GM19468 (cell line): ENCODE measurements at regions not wholly inside any gene's neighbourhood (a gene's known extent, or its start where the extent isn't known, plus 50 kb on each side); places are given as distances from the start of the nearest gene placed in this dataset.

ENCODE experiments used
- ATAC-seq: cut with Tn5 transposase; IDR thresholded peaks from one replicate; pipeline ENCODE4 v1.9.1; 2021; ENCODE audit warnings: mild to moderate bottlenecking, moderate library complexity, moderate number of reproducible peaks; ENCODE audit not compliant: unreplicated experiment; ENCODE audit errors: extremely low read depth

DNA sequence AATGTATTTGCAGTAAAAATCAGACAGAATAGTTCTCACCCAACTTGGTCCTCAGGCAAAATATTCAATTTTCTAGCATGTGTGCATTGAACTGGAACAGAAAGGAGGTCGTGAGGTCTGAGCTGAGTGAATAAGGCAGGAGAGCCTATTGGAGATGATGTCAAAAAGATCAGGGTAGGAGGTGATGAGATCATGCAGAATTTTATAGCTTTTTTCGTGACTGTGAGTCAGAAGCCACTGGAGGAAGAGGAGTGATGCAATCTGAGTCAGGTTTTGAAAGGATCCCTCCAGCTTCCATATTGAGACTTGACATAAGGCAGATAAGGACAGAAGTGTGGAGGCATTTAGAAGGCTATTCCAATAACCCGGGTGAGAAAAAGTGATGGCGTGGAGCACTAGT, 299.5 kb upstream of the SOX11 start:
- ATAC-seq, result no peak

DNA sequence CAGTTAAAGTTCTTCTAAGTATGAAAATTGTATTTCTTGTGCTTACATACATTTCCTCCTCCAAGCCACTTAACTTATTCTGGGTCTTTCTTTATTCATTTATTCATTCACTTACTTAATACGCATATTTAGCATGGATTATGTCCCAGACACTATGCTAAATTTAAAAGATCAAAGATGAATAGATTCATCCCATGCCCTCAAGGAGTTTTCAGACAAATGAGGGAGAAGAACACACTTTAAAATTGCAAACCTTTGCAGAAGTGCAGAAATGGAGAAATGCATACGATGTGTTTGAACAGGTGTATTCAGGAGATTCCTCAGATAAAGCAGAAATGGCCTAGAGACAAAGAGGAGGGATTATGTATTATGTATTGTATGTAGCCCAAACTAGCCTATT, 298.7 kb upstream of the SOX11 start:
- no peak for ATAC-seq

DNA sequence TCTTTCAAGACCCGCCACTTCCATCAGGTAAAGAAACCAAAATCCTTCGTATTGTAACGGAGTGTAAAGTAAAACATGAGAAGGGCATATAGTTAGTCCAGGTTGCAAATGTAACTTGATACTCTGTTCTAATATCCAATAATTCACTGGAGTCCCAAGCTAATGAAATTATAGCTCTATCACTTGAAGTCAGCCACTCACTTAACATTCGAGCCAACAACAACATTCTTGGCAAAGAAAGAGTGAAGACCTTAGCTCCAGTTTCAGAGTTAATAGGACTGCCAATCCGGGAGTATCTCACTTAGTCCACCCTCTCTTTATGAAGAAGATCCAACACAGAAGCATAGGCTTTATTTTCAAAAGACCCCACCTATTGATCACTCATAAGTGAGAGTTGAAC, 298.0 kb upstream of the SOX11 start:
- no peak for ATAC-seq

DNA sequence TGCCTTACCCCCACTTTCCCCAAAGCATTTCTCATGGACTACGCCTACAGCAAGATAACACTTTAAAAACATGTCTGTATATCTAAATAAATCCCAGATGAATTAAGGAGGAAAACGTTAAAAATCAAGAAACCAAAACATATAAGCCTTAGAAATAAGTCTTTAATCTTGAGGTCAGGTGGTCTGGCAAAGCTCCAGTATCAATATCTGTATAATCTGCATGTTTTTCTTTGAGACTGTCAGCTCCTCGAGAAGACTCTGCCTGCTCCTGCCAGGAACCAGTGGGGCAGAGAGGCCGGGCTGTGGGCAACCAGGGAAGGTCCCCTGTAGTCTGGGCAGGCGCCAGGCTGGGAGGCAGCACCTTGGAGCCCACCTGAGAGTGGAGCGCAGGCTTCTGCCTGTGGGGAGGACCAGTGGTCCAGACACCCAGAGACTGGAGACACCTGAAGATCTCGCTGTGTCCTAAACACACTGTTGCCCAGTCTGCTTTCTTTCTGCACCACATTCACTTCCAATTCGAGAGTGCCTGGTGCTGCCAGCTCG, 291.0 kb upstream of the SOX11 start:
- no peak for ATAC-seq

DNA sequence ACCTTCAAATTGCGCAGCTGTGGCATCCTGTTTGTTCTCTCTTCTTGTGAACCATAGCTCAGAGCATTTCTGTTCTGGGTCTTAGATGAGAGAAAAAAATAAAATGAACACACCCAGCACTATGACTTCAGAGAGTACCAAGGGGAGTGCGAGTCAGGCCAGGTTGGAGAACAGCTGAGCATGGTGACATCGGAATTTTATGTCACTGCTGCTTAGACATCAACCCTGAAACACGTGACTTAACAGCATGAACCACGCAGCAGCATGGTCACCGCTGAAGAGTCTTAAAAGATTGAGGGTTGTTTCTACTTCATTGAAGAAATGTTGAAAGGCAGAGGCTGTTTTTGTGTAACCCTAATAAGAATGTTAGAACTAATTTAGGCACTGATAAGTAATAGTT, 288.8 kb upstream of the SOX11 start:
- ATAC-seq, result no peak

DNA sequence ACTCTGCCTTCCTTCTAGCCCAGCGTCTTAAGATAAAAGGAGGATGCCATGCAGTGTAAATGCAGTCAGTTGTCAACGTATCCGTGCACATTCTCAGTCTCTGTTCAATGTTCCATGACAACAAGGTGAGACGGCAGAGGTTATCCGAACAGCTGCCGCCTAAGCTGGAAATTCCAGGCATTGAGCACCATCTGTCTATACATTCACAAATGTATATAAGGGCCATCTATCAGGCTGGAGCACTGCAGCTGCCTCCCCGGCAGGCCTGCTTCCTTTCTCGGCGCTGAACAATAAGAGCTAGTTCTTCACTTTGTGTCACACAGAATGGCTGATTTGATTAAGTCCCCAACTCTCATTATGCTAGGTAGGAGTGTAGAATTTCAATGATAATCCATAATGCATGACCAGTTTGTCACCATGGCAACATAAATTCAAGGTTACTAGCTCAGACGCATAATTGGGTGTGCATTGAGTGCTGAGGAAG, 282.2 kb upstream of the SOX11 start:
- no peak for ATAC-seq

DNA sequence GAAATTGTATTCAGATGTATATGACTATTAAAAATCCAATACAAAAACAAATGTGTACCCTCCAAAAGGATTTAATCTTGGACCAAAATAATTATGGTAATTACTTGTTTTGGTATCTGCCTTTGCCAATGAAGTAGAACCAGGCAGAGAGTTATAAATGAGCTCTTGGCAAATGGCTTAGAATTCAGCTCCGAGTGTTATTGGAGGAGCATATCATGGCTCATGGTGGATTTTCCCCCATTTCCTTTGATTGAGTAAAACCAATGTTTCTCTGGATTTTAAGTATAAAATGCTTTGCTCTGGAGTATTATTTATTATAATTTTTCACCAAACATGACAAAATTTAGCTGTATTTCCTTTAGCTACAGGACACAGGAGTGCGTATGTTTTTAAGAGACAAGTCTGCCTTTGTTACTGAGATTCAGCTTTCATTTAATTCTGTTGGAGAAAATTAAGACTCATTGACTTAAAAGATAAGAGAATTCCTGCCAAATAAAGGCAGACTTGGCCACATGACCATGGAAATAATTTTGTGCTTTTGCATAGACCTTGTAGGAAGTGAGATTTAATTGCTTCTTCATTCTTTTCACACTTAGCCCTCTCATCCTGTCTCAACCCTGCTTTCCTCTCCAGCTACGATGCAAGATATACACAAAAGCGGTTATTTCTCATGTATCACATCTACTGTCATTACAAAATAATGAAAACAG, 281.0 kb upstream of the SOX11 start:
- no peak for ATAC-seq

DNA sequence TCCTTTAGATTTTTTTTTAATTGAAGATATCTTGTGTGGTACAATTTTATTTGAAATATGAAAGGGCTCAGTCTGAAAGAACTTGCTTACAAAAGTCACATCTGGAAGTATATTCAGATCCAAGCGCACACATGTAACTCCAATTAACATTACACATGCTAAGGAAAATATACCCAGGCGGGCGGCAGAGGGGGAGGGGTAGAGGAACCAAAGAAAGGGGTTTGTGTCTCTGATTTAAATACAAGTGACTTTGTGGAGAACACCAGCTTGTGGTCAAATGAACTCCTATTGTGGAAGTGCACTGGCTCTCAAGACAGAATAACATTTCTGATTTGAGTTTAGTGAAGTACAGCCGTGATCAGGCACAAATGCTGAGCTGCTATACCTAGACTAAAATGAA, 280.2 kb upstream of the SOX11 start:
- ATAC-seq, result no peak

DNA sequence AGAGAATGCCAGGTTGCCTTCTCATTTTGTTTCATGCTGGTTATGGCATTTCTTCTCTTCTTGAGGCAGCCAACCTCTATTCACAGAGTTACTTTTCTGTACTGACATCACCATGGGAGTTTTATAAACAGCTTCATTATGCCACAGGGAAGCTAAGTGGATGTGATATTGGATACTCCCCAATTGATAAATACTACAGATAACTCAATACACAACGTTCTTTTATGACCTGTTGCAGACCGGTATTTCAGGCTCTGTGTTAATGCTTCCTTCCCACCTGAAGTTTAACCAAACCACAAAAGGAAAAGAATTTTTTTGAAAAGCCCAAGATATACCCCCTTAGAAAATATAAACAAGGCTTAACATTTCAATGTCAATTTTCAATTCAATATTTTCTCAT, 258.3 kb upstream of the SOX11 start:
- ATAC-seq, result no peak

DNA sequence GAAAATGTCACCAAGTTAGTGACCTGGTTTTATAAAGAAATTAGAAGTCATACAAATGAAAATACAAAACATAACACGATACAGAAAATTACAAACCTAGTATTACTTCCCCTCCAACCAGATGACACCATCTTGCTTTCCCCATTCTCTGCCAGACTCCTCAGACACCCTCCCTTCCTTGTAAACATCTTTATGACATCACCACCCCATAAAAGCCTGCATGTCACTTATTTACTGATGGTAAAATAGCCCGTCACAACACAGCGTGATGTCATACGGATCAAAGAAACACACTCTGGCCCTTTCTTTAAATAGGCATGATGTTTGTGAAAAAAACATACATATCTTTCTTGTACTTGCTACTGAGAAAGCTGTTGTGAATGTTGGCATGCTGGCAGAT, 254.8 kb upstream of the SOX11 start:
- ATAC-seq, result no peak

DNA sequence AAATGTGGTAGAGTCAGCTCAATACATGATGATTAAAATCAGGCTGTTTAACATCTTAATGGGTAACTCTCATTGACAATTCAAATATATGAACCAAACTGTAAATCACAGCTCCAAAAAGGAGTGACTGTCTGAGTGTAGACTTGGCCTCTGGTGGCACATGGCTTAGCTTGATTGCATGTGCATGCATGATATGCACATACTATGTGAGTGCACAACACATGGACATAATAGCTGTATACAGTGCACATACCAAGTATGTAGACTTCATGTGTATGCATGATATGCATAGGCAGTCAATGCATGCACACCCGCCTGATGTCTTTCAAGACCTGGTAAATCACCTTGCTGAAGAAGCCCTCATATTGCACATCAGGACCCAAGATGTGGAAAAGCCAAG, 252.0 kb upstream of the SOX11 start:
- no peak for ATAC-seq

DNA sequence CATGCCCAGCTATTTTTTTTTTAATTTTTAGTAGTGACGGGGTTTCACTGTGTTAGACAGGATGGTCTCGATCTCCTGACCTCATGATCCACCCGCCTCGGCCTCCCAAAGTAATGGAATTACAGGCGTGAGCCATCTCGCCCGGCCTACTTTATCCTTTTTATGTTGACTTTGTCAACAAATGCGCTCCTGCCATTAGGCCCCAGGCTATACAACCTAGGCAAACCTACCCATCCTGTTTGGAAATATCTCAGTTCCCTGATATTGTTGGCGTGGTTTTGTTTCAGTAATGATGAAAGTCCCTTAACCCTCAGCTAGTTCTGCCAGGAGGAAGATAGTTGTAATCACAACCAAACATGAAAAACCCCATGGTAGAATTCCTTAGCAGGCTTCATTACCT, 249.4 kb upstream of the SOX11 start:
- ATAC-seq, result no peak

DNA sequence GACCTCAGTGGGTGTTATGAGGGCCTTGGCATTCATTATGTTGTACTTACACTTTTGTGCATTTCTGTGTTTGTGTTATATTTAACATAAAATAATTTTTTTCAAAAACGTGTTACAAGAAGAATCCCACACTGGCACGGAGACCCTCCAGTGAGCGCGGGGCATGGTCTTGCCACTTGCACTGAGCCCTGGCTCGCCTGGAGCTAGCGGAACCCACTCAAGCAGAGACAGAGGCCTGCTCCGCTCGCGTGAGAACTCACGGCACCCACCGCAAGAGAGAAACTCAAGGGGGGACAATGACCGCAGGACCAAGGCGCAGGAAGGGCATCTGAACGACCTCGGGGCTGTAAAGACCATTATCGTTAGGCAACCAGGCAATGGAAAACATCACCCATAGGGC, 248.0 kb upstream of the SOX11 start:
- no peak for ATAC-seq

DNA sequence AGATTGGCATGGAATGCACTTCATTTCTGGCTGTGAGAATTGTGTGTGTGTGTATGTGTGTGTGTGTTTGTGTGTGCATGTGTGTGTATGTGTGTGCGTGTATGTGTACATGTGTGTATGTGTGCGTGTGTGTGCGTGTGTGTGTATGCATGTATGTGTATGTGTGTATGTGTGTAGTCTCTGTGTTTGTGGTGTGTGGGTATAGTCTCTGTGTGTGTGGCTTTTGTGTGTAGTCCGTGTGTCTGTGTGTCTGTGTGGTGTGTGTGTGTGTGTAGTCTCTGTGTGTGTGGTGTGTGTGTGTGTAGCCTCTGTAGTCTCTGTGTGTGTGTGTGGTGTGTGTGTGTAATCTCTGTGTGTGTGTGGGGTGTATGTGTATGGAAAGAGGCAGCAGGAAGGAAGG, 247.3 kb upstream of the SOX11 start:
- ATAC-seq, result no peak

DNA sequence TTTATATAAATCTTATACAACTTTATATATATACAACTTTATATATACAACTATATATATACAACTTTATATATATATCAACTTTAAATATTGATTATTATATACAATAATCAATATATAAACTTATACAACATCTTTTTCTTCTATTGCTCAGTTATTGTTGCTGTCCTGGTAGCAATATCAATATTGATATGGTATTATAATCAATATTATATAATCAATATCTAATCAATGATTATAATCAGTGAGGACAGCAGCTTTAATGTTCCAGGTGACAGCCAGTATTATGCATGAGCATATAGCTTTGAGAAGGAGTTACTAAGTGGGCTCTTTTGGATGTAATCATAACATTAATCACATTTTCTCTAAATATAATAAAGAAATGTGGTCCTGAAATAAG, 242.3 kb upstream of the SOX11 start:
- ATAC-seq, result no peak

DNA sequence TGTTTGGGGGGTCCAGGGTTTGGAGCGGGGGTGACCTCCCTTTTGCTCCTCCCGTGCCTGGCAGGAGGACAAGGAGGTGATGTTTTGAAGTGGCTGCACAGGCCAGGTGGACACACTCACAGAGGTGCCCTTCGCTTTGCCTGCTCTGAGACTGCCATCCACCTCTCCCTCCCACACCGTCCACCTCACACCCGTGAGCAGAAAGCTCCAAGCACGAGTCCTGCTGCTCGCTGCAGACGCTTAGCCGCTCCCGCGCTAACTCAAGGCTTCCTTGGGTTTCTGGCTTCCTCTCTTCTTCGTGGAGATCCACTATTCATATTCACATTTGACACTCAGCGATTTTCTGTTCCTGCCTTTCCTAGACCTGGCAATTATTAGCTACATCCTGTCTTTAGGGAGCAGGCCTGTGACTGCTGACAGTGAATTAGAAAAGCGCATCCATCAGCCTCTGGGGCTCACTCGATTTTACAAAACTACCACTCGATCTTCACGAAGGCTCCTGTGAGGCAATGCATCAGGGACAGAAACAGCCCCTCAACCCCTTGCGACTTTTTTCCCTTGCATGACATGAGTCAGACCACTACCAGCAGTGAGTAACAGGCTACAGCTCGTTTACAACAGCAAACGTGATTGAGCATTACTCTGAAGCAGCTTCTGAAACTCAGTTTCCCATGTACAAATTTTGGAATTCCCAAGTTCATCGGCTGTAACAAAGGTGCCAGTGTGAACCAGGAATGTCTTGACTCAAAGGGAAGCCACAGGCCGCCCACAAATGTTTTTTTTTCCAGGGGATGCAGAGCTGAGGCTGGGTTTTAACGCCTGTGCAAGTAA, 238.7 kb upstream of the SOX11 start:
- ATAC-seq, result no peak

DNA sequence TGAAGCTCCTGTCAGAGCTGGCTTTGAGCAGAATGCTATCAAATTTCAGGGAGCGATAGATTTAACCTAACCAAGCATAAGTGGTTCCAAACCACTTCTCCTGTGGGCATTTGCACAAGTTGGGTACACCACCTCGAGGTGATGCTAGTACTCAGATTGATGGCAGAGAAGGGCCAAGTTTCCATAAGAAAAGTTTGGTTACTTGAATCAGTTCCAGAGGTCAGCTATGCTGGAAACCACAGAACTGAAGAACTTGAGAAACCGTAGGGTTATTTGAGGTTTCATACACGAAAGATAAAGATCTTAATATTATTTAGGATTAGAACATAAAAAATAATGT, 238.2 kb upstream of the SOX11 start:
- ATAC-seq, result no peak

DNA sequence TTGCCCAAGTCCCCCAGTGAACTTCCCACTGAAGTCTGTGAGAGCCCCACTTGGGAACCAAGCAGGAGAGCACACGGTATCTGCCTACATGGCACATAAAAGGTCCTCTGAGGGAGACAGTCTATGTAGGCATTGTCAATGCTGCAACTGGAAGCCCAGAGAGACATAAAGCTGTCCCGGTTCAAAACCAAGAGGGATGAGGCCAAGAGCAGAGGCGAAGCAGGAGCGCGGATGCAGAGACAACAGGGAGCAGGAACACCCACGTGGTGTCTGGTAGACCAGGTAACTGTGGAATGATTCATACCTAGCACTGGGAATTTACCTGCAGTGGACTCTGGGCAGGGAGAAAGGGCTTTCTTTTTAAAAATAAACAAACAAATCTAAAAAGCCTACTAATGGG, 233.1 kb upstream of the SOX11 start:
- no peak for ATAC-seq

DNA sequence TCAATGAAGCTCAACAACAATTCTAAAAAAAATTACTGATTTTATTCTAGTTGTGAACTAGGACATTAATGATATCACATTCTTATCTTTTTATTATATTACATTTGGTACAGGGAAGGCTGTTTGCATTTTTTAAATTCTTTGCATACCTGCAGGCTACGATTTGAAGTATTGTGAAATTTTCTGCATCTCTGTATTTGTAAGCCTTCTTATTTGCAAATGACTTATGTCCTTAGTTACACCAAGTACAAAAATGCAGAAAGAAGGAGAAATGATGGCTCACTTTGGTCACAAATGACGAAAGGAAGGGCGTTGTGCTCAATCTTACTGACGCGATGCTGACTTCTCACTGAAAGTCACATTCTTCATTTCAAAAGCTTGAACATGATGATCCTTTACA, 227.5 kb upstream of the SOX11 start:
- no peak for ATAC-seq

DNA sequence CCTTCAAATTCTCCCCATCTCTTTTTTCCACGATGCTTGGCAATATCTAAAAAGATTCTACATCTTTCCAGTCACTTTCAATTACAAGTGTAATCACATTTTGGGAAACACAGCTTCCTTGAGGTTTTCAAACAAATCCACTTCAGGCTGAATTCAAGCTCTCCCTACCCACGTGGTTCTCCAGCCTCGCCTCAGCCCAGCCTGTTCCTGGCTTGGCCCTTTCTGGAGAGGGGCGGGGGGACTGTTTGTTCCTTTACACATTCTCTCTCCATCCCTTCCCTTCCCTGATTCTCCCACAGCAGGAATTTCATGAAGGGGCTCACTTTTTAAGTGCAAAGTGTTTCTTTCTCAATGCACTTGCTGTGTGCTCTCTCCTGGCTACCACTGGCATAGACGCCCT, 226.3 kb upstream of the SOX11 start:
- no peak for ATAC-seq

DNA sequence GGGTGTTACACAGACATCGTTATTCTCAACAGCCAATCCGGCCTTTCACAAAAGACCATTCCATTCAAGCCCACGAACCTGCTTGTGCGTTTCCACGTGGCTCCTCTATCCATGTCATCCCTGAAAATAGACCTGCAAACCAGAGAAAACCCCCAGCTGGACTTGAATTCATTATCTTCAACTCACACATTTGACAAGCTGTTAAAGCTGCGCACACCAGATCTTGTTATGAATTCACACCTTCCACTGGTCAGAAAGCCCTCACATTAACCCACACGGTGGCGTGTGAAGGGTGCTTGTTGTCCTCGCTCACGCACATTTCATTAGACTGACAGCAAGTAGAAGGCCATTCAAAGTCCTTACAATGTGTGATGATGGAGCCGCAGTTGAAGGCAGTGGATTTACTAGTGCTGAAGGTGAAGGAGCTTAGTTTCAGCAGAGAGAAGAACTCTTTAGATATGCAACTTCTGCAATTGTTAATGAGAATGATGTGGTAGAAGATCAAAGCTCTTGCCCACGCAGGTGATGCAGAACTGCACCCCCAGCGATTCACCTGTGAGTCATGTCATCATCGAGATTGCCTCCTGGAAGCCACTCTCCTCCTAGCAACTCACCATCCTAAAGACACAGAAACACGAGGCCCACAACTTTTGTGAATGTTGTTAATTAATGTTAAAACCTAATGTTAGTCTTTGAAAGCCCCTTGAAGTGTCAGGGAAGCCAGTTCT, 224.8 kb upstream of the SOX11 start:
- no peak for ATAC-seq
